ENCODE measurements at regions not wholly inside any gene's neighbourhood (a gene's known extent, or its start where the extent isn't known, plus 50 kb on each side); places are given as distances from the start of the nearest gene placed in this dataset.

DNA sequence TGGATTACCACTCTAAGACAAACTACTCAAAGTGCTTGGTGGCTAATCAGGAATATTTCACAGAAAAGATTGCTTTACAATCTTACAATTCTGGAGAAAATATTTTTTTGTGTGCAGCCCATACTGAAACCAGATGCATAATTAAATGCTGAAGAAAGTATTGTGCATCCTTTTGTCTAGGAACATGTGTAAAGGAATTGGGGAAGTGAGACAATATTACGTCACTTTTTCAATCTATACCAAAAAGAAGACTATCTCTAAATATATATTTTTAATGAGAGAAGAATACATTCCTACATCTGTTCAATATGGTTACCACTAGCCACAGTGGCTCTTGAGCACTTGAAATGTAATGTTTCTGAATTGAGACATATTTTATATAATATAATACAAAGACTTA is 992.5 kb upstream of the ADGRB3 start:
- H2BK120ac ChIP-seq (ENCODE audit: low read depth, low read length): no peak overlapping the region
- H3K9me3 ChIP-seq (replicated peaks in 1 of 2; ENCODE audit: control insufficient read depth in 2 of 2, insufficient read depth in 1 of 2, low read depth in 1 of 2, low read length in 2 of 2): no peaks in the 10 kb centered on the region
- H2BK5ac ChIP-seq (ENCODE audit: low read length): no peak overlapping the region
- no peak overlapping the region for H3K18ac ChIP-seq (ENCODE audit: low read length)
- H3K27me3 ChIP-seq (ENCODE audit: control insufficient read depth in 3 of 3, insufficient read depth in 3 of 3, low read depth in 1 of 3, low read length in 3 of 3): no peaks in the 10 kb centered on the region
- no peak overlapping the region for H3K4me3 ChIP-seq (ENCODE audit: low read length in 2 of 2)
- no peak overlapping the region for H2AK5ac ChIP-seq (ENCODE audit: low read depth, low read length)
- WGBS, 2 donors (ENCODE audit: extremely low coverage in 2 of 2, insufficient read length in 2 of 2, insufficient replicate concordance in 1 of 2): no CpG with 5 or more reads among the region's 1 CpG
- no peak overlapping the region for H3K27ac ChIP-seq (replicated peaks; ENCODE audit: low read length)
- H3K4me1 ChIP-seq (ENCODE audit: control insufficient read depth in 2 of 2, insufficient read depth in 1 of 2, low read depth in 1 of 2, low read length in 2 of 2): no peaks in the 10 kb centered on the region
- no peak overlapping the region for H2BK12ac ChIP-seq (ENCODE audit: low read length)
- no peak overlapping the region for H3K23ac ChIP-seq (ENCODE audit: low read depth, low read length, poor library complexity)
- H2AFZ ChIP-seq (ENCODE audit: low read length): no peak overlapping the region
- H3K14ac ChIP-seq (ENCODE audit: low read length): no peak overlapping the region
- H3K9ac ChIP-seq (ENCODE audit: low read depth, low read length, poor library complexity): no peak overlapping the region
- H2BK15ac ChIP-seq (ENCODE audit: low read length): no peak overlapping the region
- H3K79me1 ChIP-seq (ENCODE audit: low read depth, low read length): no peaks in the 10 kb centered on the region
- no peak overlapping the region for H4K91ac ChIP-seq (ENCODE audit: low read depth, low read length, poor library complexity)
- DNase-seq (ENCODE audit: low spot score): no peak
- no peak overlapping the region for H3K4ac ChIP-seq (ENCODE audit: low read length)
- no peaks in the 10 kb centered on the region for H3K36me3 ChIP-seq (replicated peaks in 1 of 2; ENCODE audit: control insufficient read depth in 2 of 2, insufficient read depth in 2 of 2, low read length in 2 of 2)
- no peak overlapping the region for H4K8ac ChIP-seq (ENCODE audit: low read depth, low read length)
- no peak overlapping the region for H3K4me2 ChIP-seq (ENCODE audit: insufficient read depth, low read length, poor library complexity, severe bottlenecking)

DNA sequence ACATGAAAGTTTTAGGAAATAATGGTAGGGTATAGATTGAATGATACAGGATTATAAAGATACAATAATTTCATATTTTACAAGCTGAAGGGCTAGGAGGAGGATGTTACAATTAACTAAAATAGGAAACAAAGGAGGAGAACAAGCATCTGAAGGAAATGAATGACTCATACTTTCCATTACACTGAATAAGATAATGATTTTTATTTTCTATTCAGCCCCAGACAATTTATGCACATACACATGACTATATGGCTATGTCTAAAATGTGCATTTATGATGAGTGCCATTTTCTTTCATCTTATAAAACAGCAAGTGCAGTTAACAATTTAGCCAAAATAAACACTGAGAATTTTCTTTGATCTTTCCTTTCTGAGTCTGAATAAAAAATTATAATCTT is 994.6 kb upstream of the ADGRB3 start:
- Histone ChIP-seq H2AK5ac (ENCODE audit: low read depth, low read length) (no peak overlapping the region), H3K14ac (ENCODE audit: low read length) (no peak overlapping the region), H3K4me2 (ENCODE audit: insufficient read depth, low read length, poor library complexity, severe bottlenecking) (no peak overlapping the region), H2BK12ac (ENCODE audit: low read length) (no peak overlapping the region), H3K79me1 (ENCODE audit: low read depth, low read length) (no peaks in the 10 kb centered on the region), H3K27ac (replicated peaks; ENCODE audit: low read length) (no peak overlapping the region), H2BK15ac (ENCODE audit: low read length) (no peak overlapping the region), H2AFZ (ENCODE audit: low read length) (no peak overlapping the region), H3K9ac (ENCODE audit: low read depth, low read length, poor library complexity) (no peak overlapping the region), H3K18ac (ENCODE audit: low read length) (no peak overlapping the region), H2BK120ac (ENCODE audit: low read depth, low read length) (no peak overlapping the region), H3K27me3 (ENCODE audit: control insufficient read depth in 3 of 3, insufficient read depth in 3 of 3, low read depth in 1 of 3, low read length in 3 of 3) (no peaks in the 10 kb centered on the region), H3K4me1 (ENCODE audit: control insufficient read depth in 2 of 2, insufficient read depth in 1 of 2, low read depth in 1 of 2, low read length in 2 of 2) (no peaks in the 10 kb centered on the region), H3K4me3 (ENCODE audit: low read length in 2 of 2) (no peak overlapping the region), H4K8ac (ENCODE audit: low read depth, low read length) (no peak overlapping the region), H3K36me3 (replicated peaks in 1 of 2; ENCODE audit: control insufficient read depth in 2 of 2, insufficient read depth in 2 of 2, low read length in 2 of 2) (no peaks in the 10 kb centered on the region), H2BK5ac (ENCODE audit: low read length) (no peak overlapping the region), H3K23ac (ENCODE audit: low read depth, low read length, poor library complexity) (no peak overlapping the region), H3K4ac (ENCODE audit: low read length) (no peak overlapping the region), H3K9me3 (replicated peaks in 1 of 2; ENCODE audit: control insufficient read depth in 2 of 2, insufficient read depth in 1 of 2, low read depth in 1 of 2, low read length in 2 of 2) (no peaks in the 10 kb centered on the region), H4K91ac (ENCODE audit: low read depth, low read length, poor library complexity) (no peak overlapping the region)
- DNase-seq (ENCODE audit: low spot score): no peak

DNA sequence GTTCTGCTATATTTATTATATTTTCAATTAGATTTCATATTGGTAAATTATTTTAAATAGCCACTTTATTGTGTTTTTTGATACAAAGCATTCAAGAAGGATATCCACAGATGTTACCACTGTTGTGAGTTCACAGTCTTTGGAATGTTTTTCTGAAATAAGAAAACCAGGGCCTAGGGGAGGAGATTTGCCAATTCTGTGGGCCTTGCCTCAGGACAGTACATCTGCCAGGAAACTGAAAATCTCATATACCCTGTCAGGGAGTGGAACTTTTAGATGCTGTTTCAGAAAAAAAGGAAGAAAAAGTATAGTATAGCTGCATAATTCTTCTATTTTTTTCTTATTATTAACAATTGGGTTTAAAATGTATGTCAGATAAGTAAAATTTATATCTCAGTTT is 995.9 kb upstream of the ADGRB3 start:
- H3K18ac ChIP-seq (ENCODE audit: low read length): no peak overlapping the region
- no peak for DNase-seq (ENCODE audit: low spot score)
- no peak overlapping the region for H2BK15ac ChIP-seq (ENCODE audit: low read length)
- no peak overlapping the region for H2BK5ac ChIP-seq (ENCODE audit: low read length)
- H3K23ac ChIP-seq (ENCODE audit: low read depth, low read length, poor library complexity): no peak overlapping the region
- H3K4me2 ChIP-seq (ENCODE audit: insufficient read depth, low read length, poor library complexity, severe bottlenecking): no peak overlapping the region
- no peak overlapping the region for H2BK120ac ChIP-seq (ENCODE audit: low read depth, low read length)
- no peak overlapping the region for H3K9ac ChIP-seq (ENCODE audit: low read depth, low read length, poor library complexity)
- H3K27ac ChIP-seq (replicated peaks; ENCODE audit: low read length): no peak overlapping the region
- no peak overlapping the region for H2AFZ ChIP-seq (ENCODE audit: low read length)
- no peak overlapping the region for H3K14ac ChIP-seq (ENCODE audit: low read length)
- no peaks in the 10 kb centered on the region for H3K36me3 ChIP-seq (replicated peaks in 1 of 2; ENCODE audit: control insufficient read depth in 2 of 2, insufficient read depth in 2 of 2, low read length in 2 of 2)
- H2AK5ac ChIP-seq (ENCODE audit: low read depth, low read length): no peak overlapping the region
- no peak overlapping the region for H4K8ac ChIP-seq (ENCODE audit: low read depth, low read length)
- H3K4ac ChIP-seq (ENCODE audit: low read length): no peak overlapping the region
- H3K27me3 ChIP-seq (ENCODE audit: control insufficient read depth in 3 of 3, insufficient read depth in 3 of 3, low read depth in 1 of 3, low read length in 3 of 3): no peaks in the 10 kb centered on the region
- H3K4me3 ChIP-seq (ENCODE audit: low read length in 2 of 2): no peak overlapping the region
- no peaks in the 10 kb centered on the region for H3K4me1 ChIP-seq (ENCODE audit: control insufficient read depth in 2 of 2, insufficient read depth in 1 of 2, low read depth in 1 of 2, low read length in 2 of 2)
- no peak overlapping the region for H2BK12ac ChIP-seq (ENCODE audit: low read length)
- H4K91ac ChIP-seq (ENCODE audit: low read depth, low read length, poor library complexity): no peak overlapping the region
- H3K9me3 ChIP-seq (replicated peaks in 1 of 2; ENCODE audit: control insufficient read depth in 2 of 2, insufficient read depth in 1 of 2, low read depth in 1 of 2, low read length in 2 of 2): peaks cover 0 to 2% of the 10 kb centered on the region in 2 donors
- no peaks in the 10 kb centered on the region for H3K79me1 ChIP-seq (ENCODE audit: low read depth, low read length)

- no peak overlapping the region for H2BK5ac ChIP-seq (ENCODE audit: low read length)
- H3K27me3 ChIP-seq (ENCODE audit: control insufficient read depth in 3 of 3, insufficient read depth in 3 of 3, low read depth in 1 of 3, low read length in 3 of 3): no peaks in the 10 kb centered on the region
- H3K9ac ChIP-seq (ENCODE audit: low read depth, low read length, poor library complexity): no peak overlapping the region
- no peak overlapping the region for H3K4ac ChIP-seq (ENCODE audit: low read length)
- no peak overlapping the region for H3K18ac ChIP-seq (ENCODE audit: low read length)
- H2BK120ac ChIP-seq (ENCODE audit: low read depth, low read length): no peak overlapping the region
- no peak overlapping the region for H3K4me2 ChIP-seq (ENCODE audit: insufficient read depth, low read length, poor library complexity, severe bottlenecking)
- no peak overlapping the region for H3K4me3 ChIP-seq (ENCODE audit: low read length in 2 of 2)
- no peak overlapping the region for H2AK5ac ChIP-seq (ENCODE audit: low read depth, low read length)
- H2BK12ac ChIP-seq (ENCODE audit: low read length): no peak overlapping the region
- no peak overlapping the region for H2BK15ac ChIP-seq (ENCODE audit: low read length)
- H4K91ac ChIP-seq (ENCODE audit: low read depth, low read length, poor library complexity): no peak overlapping the region
- H3K27ac ChIP-seq (replicated peaks; ENCODE audit: low read length): no peak overlapping the region
- H3K23ac ChIP-seq (ENCODE audit: low read depth, low read length, poor library complexity): no peak overlapping the region
- H3K36me3 ChIP-seq (replicated peaks in 1 of 2; ENCODE audit: control insufficient read depth in 2 of 2, insufficient read depth in 2 of 2, low read length in 2 of 2): no peaks in the 10 kb centered on the region
- peak overlapping the region; percentile 56 for H4K8ac ChIP-seq (ENCODE audit: low read depth, low read length)
- no CpG with 5 or more reads among the region's 2 CpGs for WGBS, 2 donors (ENCODE audit: extremely low coverage in 2 of 2, insufficient read length in 2 of 2, insufficient replicate concordance in 1 of 2)
- H3K14ac ChIP-seq (ENCODE audit: low read length): no peak overlapping the region
- H3K4me1 ChIP-seq (ENCODE audit: control insufficient read depth in 2 of 2, insufficient read depth in 1 of 2, low read depth in 1 of 2, low read length in 2 of 2): peaks cover 0 to 5% of the 10 kb centered on the region in 2 donors
- H3K9me3 ChIP-seq (replicated peaks in 1 of 2; ENCODE audit: control insufficient read depth in 2 of 2, insufficient read depth in 1 of 2, low read depth in 1 of 2, low read length in 2 of 2): peaks cover 0 to 2% of the 10 kb centered on the region in 2 donors
- DNase-seq (ENCODE audit: low spot score): no peak
- no peaks in the 10 kb centered on the region for H3K79me1 ChIP-seq (ENCODE audit: low read depth, low read length)
- H2AFZ ChIP-seq (ENCODE audit: low read length): no peak overlapping the region
These were observed 1000.9 kb upstream of the ADGRB3 start for GRCh38 chr6:67634199-67634598.

Data from neuronal stem cell (in vitro differentiated cells).